GM23338 (cell line): ENCODE measurements at regions not wholly inside any gene's neighbourhood (a gene's known extent, or its start where the extent isn't known, plus 50 kb on each side); places are given as distances from the start of the nearest gene placed in this dataset.

Source experiments
- ATAC-seq: fragments of 200-7000 bp; cut with Tn5 transposase; 3 replicates; pipeline ENCODE4 v1.9.1; 2020
- DNase-seq: peaks from one replicate; pipeline ENCODE4 v3.0.0-alpha.2; 2015; ENCODE audit warnings: low spot score
- H2AFZ ChIP-seq: fragments of 200-600 bp; sonication (generic); 2 replicates; pipeline ENCODE4 v1.8.0; 2016; ENCODE audit warnings: antibody characterized with exemption, mild to moderate bottlenecking, moderate library complexity
- H3F3A ChIP-seq: fragments of 200-600 bp; sonication (generic); replicated peaks from 2 replicates; pipeline ENCODE4 v1.8.0; 2017; ENCODE audit warnings: antibody characterized with exemption, mixed run types, low read depth
- H3K27ac ChIP-seq: fragments of 200-600 bp; sonication (generic); 2 replicates; pipeline ENCODE4 v1.6.1; 2016; ENCODE audit warnings: low read depth
- H3K27me3 ChIP-seq: fragments of 200-600 bp; sonication (generic); 2 replicates; pipeline ENCODE4 v1.8.0; 2016; ENCODE audit warnings: mild to moderate bottlenecking, mixed run types, moderate library complexity; ENCODE audit not compliant: insufficient read depth
- H3K36me3 ChIP-seq: fragments of 200-600 bp; sonication (generic); 2 replicates; pipeline ENCODE4 v1.8.0; 2016; ENCODE audit warnings: mild to moderate bottlenecking; ENCODE audit not compliant: insufficient read depth
- H3K4me1 ChIP-seq: fragments of 200-600 bp; sonication (generic); 2 replicates; pipeline ENCODE4 v1.8.0; 2016; ENCODE audit warnings: mild to moderate bottlenecking, moderate library complexity; ENCODE audit not compliant: insufficient read depth
- H3K4me2 ChIP-seq: fragments of 200-600 bp; sonication (generic); 2 replicates; pipeline ENCODE4 v1.7.1; 2017; ENCODE audit warnings: mixed run types
- H3K4me3 ChIP-seq: fragments of 200-600 bp; sonication (generic); 2 replicates; pipeline ENCODE4 v1.6.1; 2016; ENCODE audit warnings: mixed run types
- H3K79me2 ChIP-seq: fragments of 200-600 bp; sonication (generic); replicated peaks from 2 replicates; pipeline ENCODE4 v1.8.0; 2017; ENCODE audit warnings: mild to moderate bottlenecking; ENCODE audit not compliant: insufficient read depth
- H3K9me2 ChIP-seq: fragments of 200-600 bp; sonication (generic); 2 replicates; pipeline ENCODE4 v1.8.0; 2017; ENCODE audit not compliant: insufficient read depth
- H4K20me1 ChIP-seq: fragments of 200-600 bp; sonication (generic); replicated peaks from 2 replicates; pipeline ENCODE4 v1.8.0; 2017; ENCODE audit warnings: mild to moderate bottlenecking; ENCODE audit not compliant: insufficient read depth
- H3K27ac Mint-ChIP-seq: 2 replicates; pipeline ENCODE4 v1.8.0; 2020; ENCODE audit warnings: inconsistent platforms, mild to moderate bottlenecking, moderate library complexity, mixed read lengths
- H3K27me3 Mint-ChIP-seq: 3 replicates; pipeline ENCODE4 v1.8.0; 2022; ENCODE audit warnings: low read depth, mild to moderate bottlenecking, moderate library complexity, mixed read lengths, inconsistent platforms; ENCODE audit not compliant: insufficient read depth, poor library complexity
- H3K36me3 Mint-ChIP-seq: 3 replicates; pipeline ENCODE4 v1.8.0; 2021; ENCODE audit warnings: low read depth, mild to moderate bottlenecking, inconsistent platforms, moderate library complexity, mixed read lengths
- H3K4me1 Mint-ChIP-seq: 3 replicates; pipeline ENCODE4 v1.8.0; 2020; ENCODE audit warnings: mild to moderate bottlenecking, inconsistent platforms, mixed read lengths
- H3K4me3 Mint-ChIP-seq: 3 replicates; pipeline ENCODE4 v1.8.0; 2021; ENCODE audit warnings: moderate library complexity, mild to moderate bottlenecking, inconsistent platforms, mixed read lengths
- H3K9me3 Mint-ChIP-seq: 3 replicates; pipeline ENCODE4 v1.8.0; 2020; ENCODE audit warnings: moderate library complexity, mild to moderate bottlenecking, inconsistent platforms, mixed read lengths
- CREB1 ChIP-seq: fragments of 250-450 bp; sonication (Bioruptor Pico); IDR thresholded peaks from 2 replicates; pipeline ENCODE4 v1.5.0; 2020; ENCODE audit warnings: low read depth, mild to moderate bottlenecking, moderate library complexity
- CTCF ChIP-seq, 2 experiments: fragments of 200-600 bp in 1 of 2; sonication (generic) in 1 of 2; conservative IDR thresholded peaks; 2 replicates each; pipeline versions ENCODE4 v1.5.1 to v1.6.1; 2016 to 2017; ENCODE audit warnings: antibody characterized with exemption in 2 of 2, low read depth in 2 of 2, mild to moderate bottlenecking in 2 of 2, moderate library complexity in 1 of 2
- EZH2 ChIP-seq: fragments of 200-600 bp; sonication (generic); IDR thresholded peaks from one replicate; pipeline ENCODE4 v1.8.0; 2017; ENCODE audit warnings: antibody characterized with exemption, mild to moderate bottlenecking, low read depth; ENCODE audit not compliant: unreplicated experiment
- EZH2phosphoT487 ChIP-seq: fragments of 200-600 bp; sonication (generic); IDR thresholded peaks from one replicate; pipeline ENCODE4 v1.8.1; 2018; ENCODE audit warnings: antibody characterized with exemption; ENCODE audit not compliant: unreplicated experiment
- JUNB ChIP-seq: IDR thresholded peaks from one replicate; pipeline ENCODE4 v1.6.1; 2016; ENCODE audit warnings: antibody characterized with exemption; ENCODE audit not compliant: unreplicated experiment
- NANOG ChIP-seq: IDR thresholded peaks from 2 replicates; pipeline ENCODE4 v1.6.1; 2016; ENCODE audit warnings: antibody characterized with exemption, borderline replicate concordance
- POLR2AphosphoS5 ChIP-seq: IDR thresholded peaks from 2 replicates; pipeline ENCODE4 v1.6.1; 2016; ENCODE audit warnings: antibody characterized with exemption, low read depth
- STAT1 ChIP-seq: IDR thresholded peaks from one replicate; pipeline ENCODE4 v1.6.1; 2016; ENCODE audit warnings: antibody characterized with exemption; ENCODE audit not compliant: unreplicated experiment
- ZNF114 ChIP-seq: fragments of 250-450 bp; sonication (Bioruptor Pico); IDR thresholded peaks from 2 replicates; pipeline ENCODE4 v1.5.0; 2020; ENCODE audit warnings: mild to moderate bottlenecking, moderate library complexity
- ZNF331 ChIP-seq: fragments of 250-450 bp; sonication (Bioruptor Pico); IDR thresholded peaks from 2 replicates; pipeline ENCODE4 v1.5.0; 2020; ENCODE audit warnings: low read depth, mild to moderate bottlenecking, moderate library complexity
- TF ChIP-seq, protein P1 (sequence below): fragments of 250-450 bp; sonication (Bioruptor Pico); IDR thresholded peaks from 2 replicates; pipeline ENCODE4 v1.5.0; 2020; ENCODE audit warnings: mild to moderate bottlenecking, moderate library complexity
- TF ChIP-seq, protein P2 (sequence below): IDR thresholded peaks from one replicate; pipeline ENCODE4 v1.6.1; 2018; ENCODE audit warnings: antibody characterized with exemption; ENCODE audit not compliant: unreplicated experiment

- H3K4me3 ChIP-seq, result no peak overlapping the region
- H3K79me2 ChIP-seq, result no peaks in the 10 kb centered on the region
- H3K9me3 Mint-ChIP-seq, result no peaks in the 10 kb centered on the region
- H3F3A ChIP-seq, result no peaks in the 10 kb centered on the region
- ATAC-seq, result no peak
- no peaks in the 10 kb centered on the region for H3K36me3 Mint-ChIP-seq
- H4K20me1 ChIP-seq, result no peaks in the 10 kb centered on the region
- no peak overlapping the region; the same call in 1 of the 2 replicates for H2AFZ ChIP-seq
- DNase-seq, result no peak
- TF ChIP-seq CTCF (conservative IDR thresholded peaks at IDR 0.05; ENCODE audit: low read depth in 2 of 2) (no peak), JUNB (no peak), ZNF331 (CRISPR knock-in tag) (no peak), STAT1 (no peak), POLR2AphosphoS5 (no peak), EZH2phosphoT487 (no peak), EZH2 (no peak), ZNF114 (CRISPR knock-in tag) (no peak), CREB1 (no peak), NANOG (no peak)
- TF ChIP-seq, protein P1, sequence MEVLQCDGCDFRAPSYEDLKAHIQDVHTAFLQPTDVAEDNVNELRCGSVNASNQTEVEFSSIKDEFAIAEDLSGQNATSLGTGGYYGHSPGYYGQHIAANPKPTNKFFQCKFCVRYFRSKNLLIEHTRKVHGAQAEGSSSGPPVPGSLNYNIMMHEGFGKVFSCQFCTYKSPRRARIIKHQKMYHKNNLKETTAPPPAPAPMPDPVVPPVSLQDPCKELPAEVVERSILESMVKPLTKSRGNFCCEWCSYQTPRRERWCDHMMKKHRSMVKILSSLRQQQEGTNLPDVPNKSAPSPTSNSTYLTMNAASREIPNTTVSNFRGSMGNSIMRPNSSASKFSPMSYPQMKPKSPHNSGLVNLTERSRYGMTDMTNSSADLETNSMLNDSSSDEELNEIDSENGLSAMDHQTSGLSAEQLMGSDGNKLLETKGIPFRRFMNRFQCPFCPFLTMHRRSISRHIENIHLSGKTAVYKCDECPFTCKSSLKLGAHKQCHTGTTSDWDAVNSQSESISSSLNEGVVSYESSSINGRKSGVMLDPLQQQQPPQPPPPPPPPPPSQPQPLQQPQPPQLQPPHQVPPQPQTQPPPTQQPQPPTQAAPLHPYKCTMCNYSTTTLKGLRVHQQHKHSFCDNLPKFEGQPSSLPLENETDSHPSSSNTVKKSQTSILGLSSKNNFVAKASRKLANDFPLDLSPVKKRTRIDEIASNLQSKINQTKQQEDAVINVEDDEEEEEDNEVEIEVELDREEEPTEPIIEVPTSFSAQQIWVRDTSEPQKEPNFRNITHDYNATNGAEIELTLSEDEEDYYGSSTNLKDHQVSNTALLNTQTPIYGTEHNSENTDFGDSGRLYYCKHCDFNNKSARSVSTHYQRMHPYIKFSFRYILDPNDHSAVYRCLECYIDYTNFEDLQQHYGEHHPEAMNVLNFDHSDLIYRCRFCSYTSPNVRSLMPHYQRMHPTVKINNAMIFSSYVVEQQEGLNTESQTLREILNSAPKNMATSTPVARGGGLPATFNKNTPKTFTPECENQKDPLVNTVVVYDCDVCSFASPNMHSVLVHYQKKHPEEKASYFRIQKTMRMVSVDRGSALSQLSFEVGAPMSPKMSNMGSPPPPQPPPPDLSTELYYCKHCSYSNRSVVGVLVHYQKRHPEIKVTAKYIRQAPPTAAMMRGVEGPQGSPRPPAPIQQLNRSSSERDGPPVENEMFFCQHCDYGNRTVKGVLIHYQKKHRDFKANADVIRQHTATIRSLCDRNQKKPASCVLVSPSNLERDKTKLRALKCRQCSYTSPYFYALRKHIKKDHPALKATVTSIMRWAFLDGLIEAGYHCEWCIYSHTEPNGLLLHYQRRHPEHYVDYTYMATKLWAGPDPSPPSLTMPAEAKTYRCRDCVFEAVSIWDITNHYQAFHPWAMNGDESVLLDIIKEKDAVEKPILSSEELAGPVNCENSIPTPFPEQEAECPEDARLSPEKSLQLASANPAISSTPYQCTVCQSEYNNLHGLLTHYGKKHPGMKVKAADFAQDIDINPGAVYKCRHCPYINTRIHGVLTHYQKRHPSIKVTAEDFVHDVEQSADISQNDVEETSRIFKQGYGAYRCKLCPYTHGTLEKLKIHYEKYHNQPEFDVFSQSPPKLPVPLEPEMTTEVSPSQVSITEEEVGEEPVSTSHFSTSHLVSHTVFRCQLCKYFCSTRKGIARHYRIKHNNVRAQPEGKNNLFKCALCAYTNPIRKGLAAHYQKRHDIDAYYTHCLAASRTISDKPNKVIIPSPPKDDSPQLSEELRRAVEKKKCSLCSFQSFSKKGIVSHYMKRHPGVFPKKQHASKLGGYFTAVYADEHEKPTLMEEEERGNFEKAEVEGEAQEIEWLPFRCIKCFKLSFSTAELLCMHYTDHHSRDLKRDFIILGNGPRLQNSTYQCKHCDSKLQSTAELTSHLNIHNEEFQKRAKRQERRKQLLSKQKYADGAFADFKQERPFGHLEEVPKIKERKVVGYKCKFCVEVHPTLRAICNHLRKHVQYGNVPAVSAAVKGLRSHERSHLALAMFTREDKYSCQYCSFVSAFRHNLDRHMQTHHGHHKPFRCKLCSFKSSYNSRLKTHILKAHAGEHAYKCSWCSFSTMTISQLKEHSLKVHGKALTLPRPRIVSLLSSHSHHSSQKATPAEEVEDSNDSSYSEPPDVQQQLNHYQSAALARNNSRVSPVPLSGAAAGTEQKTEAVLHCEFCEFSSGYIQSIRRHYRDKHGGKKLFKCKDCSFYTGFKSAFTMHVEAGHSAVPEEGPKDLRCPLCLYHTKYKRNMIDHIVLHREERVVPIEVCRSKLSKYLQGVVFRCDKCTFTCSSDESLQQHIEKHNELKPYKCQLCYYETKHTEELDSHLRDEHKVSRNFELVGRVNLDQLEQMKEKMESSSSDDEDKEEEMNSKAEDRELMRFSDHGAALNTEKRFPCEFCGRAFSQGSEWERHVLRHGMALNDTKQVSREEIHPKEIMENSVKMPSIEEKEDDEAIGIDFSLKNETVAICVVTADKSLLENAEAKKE (CRISPR knock-in tag), result no peak
- TF ChIP-seq, protein P2, sequence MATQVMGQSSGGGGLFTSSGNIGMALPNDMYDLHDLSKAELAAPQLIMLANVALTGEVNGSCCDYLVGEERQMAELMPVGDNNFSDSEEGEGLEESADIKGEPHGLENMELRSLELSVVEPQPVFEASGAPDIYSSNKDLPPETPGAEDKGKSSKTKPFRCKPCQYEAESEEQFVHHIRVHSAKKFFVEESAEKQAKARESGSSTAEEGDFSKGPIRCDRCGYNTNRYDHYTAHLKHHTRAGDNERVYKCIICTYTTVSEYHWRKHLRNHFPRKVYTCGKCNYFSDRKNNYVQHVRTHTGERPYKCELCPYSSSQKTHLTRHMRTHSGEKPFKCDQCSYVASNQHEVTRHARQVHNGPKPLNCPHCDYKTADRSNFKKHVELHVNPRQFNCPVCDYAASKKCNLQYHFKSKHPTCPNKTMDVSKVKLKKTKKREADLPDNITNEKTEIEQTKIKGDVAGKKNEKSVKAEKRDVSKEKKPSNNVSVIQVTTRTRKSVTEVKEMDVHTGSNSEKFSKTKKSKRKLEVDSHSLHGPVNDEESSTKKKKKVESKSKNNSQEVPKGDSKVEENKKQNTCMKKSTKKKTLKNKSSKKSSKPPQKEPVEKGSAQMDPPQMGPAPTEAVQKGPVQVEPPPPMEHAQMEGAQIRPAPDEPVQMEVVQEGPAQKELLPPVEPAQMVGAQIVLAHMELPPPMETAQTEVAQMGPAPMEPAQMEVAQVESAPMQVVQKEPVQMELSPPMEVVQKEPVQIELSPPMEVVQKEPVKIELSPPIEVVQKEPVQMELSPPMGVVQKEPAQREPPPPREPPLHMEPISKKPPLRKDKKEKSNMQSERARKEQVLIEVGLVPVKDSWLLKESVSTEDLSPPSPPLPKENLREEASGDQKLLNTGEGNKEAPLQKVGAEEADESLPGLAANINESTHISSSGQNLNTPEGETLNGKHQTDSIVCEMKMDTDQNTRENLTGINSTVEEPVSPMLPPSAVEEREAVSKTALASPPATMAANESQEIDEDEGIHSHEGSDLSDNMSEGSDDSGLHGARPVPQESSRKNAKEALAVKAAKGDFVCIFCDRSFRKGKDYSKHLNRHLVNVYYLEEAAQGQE, result no peak
- H3K27ac Mint-ChIP-seq, result no peak overlapping the region
- no peak overlapping the region for H3K27ac ChIP-seq
- peaks cover 9% of the 10 kb centered on the region; the same call in 1 of the 2 replicates for H3K4me1 ChIP-seq
- H3K4me1 Mint-ChIP-seq, result peaks cover 7% of the 10 kb centered on the region
- H3K4me3 Mint-ChIP-seq, result no peak overlapping the region
- no peaks in the 10 kb centered on the region for H3K36me3 ChIP-seq
- H3K9me2 ChIP-seq, result no peaks in the 10 kb centered on the region
- no peaks in the 10 kb centered on the region for H3K27me3 ChIP-seq
- 0 out of 2 replicates have a peak overlapping the region, but pooled peaks have one; percentile 15 for H3K4me2 ChIP-seq
- H3K27me3 Mint-ChIP-seq, result no peaks in the 10 kb centered on the region
These were observed 51.9 kb upstream of the OTOL1 start for GRCh38 chr3:161444694-161445077.
